HuH-7 (cell line): ENCODE measurements at regions not wholly inside any gene's neighbourhood (a gene's known extent, or its start where the extent isn't known, plus 50 kb on each side); places are given as distances from the start of the nearest gene placed in this dataset.

Experiments used
- DNase-seq: peaks from one replicate; pipeline ENCODE4 v3.0.0; 2011; ENCODE audit warnings: low spot score

DNA sequence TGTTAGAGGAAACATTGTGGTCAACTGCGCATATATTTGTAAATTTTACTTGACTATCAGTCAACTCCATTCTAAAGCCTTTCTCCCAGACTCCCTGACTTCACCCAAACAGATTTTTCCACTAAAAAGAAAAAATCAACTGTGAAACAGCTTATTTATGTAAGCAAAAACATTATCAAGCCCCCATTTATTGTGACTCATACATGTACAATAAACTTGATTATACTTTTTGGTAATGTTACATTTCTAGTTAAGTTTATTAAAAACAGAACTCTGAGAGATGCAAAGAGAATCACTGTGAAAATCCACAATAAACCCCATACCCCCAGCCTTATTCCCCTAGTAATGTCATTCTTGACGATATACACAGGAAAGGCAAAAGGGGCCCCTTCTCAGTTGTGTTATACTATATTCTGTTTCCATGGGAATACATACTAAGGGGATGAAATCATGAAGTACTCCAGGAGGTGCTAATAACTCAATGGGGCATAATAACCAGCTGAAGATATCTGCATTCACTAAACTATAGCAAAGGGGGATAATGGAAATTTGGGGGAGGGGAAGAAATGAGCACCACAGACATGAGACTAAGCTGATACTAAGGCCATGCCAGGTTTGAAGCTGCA lies 616.0 kb downstream of the ACTL7B start:
- DNase-seq, result no peak

DNA sequence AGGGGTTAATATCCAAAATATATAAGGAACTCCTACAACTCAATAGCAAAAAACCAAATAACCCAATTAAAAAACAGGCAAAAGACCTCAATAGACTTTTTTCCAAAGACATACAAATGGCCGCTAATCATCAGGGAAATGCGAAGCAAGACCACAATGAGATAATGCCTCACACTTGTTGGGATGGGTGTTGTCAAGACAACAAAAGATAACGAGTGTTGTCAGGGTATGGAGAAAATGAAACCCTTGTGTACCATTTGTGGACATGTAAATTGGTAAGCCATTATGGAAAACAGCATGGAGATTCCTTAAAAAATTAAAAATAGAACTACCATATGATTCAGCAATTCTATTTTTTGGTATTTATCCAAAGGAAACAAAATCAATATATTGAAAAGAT lies 620.2 kb downstream of the ACTL7B start:
- DNase-seq, result no peak

DNA sequence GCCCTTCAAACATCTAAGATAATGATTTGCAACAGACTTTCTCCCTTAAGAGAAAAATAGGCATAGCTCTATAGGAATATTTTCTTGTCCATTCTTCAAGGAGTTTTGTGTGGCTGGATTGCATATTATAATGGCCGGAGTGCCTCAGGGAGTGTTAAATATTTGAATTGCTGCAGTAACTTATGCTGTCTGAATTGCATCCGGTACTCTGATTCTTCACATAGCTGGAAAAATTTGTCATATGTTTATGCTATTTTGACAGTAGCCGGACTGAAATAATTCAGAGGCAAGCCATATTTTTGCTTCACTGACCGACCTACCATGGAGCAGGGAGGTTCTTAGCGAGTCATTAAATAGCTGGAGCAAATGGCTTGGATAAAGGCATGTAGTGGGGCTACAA lies 621.0 kb downstream of the ACTL7B start:
- no peak for DNase-seq

DNA sequence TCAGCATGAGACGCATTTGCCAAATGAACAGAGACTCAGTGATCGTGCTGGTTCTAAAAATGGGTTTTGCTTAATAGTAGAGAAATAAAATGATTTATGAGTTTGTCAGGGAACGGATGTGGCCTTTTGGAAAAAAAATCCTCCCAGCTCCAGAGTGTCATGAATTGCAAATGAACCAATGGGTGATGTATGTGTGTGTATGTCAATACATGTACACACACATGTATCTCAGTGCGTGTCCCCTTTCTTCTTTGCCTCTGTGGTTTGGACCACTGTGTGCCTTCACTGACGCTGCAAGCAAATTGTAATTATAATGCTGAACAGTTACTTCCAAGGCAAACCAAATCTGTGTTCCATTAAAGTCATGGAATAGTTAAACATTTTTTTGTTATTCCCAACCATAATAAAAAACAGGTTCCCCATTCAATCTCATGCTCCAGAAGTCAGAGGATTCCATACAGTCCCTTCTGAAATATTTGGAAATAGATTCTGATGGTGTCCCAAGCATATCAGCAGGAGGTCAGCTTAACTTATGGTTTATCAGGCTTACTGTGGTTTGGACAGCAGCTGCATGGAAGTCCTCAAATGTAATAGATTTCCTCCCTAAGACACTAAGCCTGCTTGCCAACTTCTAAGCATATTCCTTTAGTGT lies 630.5 kb downstream of the ACTL7B start:
- no peak for DNase-seq

DNA sequence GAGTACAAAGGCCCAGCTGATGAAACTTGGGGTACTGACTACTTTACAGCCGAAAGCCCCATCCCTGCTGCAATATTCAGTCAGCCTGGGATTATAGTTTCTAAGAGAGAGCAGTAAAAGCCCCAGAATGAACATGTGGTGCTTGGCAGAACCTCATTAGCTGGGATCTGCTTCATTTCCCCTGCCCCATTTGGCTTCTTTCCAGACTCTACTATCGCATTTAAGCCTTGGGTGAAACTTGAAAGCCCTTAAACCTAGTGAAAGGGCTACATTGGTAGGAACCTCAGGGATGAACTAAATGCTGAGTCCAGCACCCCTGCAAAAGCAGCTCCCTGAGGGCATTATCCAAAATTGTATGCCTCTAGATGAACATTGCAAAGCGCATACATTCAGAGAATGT lies 631.1 kb downstream of the ACTL7B start:
- no peak for DNase-seq

DNA sequence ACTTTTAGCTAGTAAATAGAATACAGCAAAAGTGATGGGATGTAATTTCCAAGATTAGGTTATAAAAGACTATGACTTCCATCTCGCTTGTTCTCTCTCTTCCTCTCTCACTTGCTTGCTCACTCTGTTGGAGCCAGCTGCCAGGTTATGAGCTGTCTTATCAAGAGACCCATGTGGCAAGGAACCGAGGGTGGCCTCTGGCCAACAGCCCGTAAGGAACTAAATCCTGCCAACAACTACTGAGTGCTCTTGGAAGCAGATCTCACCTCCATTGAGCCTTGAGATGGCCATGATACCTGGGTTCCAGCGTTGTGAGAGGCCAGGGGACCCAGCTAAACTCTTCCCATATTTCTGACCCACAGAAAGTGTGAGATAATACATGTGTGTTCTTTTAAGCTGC lies 636.1 kb downstream of the ACTL7B start:
- no peak for DNase-seq

DNA sequence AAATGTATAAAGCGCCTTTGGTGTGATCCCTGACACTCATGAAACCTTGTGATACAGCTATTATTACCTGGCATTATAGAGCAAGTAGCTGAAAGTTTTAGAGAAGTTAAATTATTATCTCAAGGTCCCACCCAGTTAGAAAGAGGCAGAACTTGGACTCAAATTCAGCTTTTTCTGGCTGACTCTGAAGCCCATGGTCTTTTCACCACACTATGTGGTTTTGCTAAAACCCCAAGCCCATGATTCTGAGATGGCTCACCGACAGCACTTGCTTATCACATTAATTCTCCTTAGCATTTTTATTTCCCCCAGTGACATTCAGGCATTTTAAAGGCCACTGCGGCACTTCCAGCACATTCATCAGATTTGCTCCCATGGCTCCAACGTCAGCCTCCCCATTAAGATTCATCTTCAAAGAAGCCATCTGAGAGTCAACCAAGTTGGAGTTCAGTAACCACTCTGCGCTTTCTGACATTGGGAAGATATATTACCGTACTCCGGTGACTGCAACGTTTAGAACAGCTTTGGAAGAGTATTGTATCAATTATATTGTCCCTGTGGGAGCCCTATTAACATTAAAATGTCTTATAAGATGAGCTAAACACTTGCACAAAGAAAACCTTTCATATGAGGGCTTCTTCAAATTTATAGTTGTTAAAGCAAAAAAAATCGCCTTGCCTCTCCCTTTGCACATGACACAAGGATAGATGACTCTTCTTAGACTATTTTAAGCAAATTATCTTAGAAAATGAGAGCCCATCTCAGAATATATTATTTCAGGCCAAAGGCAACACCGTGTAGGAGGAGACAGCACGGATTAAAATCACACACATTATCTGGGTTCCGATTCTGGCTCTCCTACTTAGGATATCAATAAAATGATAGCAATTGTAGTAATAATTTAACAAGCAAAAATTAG lies 638.1 kb downstream of the ACTL7B start:
- DNase-seq, result no peak

DNA sequence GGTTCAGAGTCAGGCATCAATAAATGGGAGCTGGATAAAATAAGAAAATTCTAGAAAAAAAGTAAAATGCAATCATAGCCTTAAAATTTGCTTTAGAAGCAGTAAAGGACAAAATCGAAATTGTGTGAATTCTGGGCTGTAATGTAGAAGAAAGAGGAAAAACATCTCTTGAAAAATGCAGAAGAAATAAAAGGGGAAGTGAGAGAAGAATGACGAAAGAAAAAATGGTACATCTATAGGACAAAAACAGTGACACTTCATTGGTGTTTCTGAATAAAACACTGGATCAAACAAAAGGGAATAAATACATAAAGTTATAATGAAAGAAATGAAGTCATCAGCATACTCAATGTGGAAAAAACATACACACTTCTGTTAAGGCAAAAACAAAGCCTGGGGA lies 642.3 kb downstream of the ACTL7B start:
- no peak for DNase-seq

DNA sequence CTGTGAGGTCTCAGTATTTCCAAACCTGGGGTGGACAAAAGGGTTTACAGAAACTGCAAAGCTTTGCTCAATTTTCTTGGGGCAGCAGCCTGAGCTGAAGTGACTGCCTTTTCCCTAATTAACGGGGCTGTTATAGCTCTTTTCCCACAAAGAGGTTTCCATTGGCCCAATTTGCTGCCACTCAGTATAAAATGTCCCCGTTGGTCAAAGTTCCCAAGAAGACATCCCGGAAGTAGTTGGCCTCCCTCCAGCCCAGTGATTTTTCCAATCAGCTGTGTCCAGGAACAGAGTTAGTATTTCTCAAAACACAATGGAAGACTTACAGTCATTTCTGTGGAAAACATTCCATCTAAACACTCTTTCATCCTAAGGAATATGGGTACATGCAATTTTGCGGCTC lies 643.6 kb downstream of the ACTL7B start:
- DNase-seq, result no peak

DNA sequence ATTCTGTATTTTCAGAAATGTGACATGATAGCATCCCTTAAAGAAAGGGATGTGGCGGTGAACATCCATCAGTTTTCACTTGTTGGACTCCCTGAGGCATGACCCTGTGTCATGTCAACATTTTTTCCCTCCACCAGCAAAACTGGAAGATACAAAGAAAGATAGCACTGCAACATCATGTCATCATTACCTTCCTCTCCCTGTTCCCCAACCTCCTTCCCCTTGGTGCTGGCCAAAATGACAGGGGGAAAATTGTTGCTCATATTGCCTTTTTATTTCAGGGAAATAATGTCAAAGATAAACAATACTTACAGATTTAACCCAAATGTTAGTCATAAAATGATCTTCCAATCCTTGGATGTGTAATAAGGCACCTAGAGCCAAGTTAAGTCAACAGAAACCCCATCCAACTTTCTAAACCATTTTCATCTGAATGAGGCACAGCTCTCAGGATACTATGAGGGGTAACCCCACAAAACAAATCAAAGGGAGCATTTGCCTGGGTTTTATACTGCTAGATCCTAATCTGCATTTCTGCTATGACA lies 644.3 kb downstream of the ACTL7B start:
- DNase-seq, result no peak

DNA sequence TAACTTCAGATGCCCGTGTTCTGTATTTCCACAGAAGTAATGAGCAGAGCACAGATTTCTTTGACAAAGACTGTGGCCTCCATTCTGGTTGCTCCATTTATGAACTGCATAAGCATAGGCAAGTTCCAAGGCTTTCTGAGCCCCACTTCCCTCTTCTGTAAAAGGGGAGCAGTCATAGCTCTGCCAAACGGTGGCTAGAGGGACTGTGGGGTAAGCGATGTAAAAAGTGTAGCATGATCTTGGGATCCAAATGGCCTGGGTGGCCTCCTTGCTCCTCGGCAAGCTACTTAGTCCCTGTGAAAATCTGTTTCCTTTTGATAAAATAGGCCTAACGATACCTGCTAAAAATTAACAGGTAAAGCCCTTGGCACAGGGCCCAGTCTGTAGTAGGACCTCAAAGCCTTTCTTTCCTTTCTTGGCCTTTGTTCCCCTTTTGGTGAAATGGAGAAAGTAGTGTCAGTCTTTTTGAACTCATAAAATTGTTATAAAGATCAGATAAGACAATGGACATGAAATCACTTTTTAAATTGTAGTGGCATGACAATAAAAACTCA lies 646.6 kb downstream of the ACTL7B start:
- no peak for DNase-seq

DNA sequence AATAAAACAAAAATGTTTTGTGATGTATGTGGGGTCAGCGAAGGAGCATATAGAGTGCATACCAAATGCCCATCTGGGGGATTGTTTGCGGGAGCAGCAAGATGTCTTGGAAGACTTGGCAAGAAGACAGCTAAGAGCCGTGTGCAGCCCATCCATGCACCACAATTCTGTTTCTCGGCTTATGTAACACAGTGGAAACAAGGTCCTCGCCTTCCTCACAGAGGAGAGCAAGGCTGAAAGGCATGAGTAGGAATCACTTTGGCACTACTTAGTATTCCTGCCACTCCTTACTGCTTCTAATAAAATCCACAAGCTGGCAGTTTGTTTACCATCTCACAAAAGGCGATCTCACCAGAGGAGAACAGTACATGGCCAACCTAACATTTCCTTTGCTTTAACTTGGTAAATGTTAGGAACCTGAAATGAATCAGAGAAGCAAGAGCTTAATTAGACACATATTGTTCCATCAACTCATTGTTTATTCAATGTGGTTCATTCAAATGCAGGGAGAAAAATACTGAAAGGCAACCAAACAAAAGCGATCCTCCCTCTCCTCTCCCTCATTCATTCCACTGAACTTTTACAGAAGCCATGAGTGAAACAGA lies 648.1 kb downstream of the ACTL7B start:
- DNase-seq, result no peak

DNA sequence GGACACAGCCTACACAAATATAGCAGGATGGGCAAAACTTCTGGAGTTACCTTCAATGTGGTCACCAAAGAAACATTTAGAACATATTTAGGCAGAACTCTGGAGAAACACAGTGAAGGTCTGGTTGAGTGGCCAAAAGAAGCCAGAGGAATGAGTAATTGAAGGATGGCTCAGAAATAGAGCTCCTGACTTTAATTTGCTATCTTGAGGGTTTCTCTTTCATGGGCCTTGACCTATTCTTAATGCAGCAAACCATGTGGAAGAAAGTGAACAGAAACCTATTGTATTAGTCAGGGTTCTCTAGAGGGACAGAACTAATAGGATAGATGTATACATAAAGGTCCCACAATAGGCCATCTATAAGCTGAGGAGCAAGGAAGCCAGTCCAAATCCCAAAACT lies 650.5 kb downstream of the ACTL7B start:
- DNase-seq, result no peak

DNA sequence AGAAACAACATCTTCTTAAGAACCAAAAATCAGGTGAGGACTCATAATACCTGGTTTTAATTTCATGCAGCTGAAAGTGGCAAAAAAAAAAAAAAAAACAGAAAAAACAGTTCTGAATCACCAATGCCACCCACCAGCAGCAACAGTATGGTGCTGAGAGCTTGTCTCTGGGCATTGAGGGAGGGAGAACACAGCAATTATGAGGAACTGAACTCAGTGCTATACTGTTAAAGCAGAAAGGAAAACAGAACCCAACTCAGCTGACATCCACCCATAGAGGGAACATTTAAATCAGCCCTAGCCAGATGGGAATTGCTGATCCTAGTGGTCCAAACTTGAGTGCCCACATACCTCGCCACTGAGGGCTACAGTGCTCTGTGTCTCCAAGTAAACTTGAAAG lies 657.9 kb downstream of the ACTL7B start:
- DNase-seq, result no peak

DNA sequence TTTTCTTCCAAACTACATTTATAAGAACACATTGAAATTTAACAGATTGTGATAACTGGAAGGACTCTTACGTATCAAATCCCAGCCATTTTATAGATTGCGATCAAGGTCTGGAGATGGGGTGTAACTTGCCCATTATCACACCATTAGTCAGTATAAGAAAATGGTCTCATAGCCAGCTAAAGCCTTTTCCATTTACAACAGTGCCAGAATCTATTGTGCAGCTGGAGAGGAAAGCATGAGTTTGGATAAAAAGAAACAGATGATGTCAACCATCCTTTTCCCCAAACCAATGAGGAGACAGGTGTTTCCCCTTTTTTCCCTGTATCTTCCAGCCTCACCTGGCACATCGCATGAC lies 658.8 kb downstream of the ACTL7B start:
- no peak for DNase-seq

DNA sequence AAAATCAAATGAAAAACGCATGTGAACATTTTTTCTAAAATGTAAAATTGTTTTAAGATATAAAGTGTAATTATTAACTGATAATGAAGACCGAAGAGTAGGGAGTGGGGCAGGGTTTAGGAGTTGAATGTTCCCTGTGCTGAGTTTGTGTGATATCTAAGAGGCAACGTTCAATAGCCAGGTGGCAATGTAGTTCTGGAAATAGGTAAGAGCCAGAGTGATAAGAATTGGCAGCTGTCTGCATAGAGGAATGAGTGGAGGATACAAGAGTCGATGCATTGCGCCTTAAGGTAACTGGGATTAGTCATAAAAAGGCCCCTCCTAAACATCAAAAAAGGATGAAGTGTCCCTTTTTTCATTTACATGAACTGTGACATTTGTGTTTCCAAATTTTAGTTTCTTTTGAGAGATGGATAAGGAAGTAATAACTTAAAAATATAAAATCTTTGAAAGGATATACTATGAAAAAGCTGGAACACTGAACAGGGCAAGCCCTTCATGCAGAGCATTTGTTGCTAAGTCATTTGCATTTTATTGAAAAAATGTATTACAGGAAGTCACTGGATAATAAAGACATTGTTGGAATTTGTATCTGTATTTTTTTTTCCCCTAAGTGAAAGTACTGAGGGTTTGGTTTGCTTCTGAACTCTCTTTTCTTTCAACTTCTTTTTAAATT lies 659.3 kb downstream of the ACTL7B start:
- DNase-seq, result no peak

DNA sequence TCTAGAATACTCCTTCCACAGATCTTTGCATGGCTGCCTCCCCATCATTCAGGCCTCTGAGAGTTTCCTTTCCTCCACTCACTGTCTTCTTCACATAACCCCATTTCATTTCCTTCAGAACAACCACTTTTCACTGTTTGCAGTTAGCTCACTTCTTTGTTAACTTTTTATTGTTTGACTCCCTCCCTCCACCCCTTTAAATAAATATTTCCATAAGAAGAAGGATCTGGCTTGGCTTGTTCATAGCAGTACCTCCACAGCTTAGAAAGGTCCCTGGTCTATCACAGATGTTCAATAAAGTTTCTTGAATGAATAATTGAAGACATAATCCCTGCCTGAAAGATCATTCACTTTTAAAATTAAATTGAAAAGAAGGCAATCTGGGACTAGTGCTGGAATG lies 661.6 kb downstream of the ACTL7B start:
- no peak for DNase-seq

DNA sequence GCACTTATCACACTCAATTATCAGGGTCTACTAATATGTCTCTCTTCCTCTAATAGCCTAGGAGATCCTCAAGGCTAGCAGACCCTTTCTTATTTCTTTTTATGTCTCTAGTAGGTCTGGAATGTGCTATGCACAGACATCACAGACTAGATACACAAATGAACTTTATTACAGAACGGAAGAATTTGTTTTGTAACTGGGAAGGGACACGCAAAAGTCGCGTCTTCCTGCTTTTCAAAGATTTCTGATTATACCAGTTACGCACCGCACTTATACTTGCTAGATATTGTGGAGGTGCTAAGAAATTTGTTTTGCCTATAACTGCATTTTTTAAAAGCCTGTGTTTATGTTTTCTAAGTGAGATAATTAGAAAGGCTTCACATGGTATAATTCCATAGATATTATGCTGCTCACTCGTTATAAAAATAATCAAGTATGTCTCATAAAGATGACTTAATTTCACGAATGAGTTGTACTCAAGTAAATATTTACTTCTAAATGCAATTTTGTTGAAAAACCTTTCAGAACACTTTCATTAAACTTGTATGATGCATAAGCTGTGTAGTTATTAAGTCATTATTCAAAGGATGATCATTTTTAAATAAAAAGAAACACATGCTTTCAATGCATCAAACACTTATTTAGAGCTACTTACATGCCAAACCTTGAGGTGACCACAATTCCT lies 662.6 kb downstream of the ACTL7B start:
- no peak for DNase-seq

DNA sequence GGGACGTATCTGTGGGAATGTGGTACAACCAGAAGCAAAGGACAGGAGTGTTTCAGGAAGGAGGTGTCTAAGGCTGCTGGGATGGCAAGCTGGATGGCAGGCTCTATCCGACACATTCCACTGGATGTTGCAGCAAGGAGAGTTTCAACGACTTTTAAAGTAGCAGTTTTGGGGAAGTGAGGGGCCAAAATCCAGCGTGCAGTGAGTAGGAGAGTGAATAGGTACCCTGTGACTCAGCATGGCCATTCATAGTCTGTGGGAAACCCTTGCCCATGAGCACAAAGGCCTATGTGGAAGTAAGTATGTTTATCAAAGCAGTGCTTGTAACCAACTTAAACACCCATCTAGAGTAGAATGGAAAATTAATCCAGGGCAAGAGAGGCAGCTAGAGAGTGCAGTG lies 664.7 kb downstream of the ACTL7B start:
- DNase-seq, result no peak

DNA sequence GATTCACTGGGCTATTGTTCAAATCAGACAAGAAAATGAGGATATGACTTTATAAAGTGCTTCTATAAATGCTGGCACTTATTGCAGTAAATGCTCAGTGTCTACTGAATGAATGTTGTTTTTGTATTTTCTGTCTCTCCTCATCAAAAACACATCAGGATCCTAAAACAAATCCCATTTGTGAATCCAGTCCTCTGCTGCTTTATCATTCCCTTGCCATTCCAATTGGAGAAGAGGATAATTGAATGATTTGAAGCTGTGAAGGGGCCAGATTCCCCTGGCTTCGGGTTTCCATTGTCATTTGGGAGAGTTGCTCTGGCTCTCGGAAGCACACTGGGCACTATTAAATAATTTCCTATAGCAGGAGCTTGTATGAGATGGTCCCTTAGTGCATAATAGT lies 666.8 kb downstream of the ACTL7B start:
- DNase-seq, result no peak

DNA sequence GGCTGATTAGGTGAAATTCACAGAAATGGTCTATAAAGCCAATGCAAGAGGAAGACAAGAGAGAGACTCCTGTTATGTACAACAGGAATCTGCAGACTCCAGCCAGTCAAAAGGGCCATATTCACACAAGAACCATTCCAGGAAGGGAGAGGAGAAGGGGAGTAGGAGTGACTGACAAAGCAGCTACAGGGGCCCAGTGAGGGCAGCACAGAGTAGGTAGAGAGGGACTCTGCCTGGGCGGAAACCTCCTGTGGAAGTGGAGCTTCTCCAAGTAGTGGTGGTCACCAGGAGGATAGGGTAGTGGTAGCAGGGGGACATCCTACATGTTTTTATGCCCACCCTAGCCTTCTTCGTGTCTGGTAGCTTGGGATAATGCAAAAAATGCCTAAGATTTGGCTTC lies 667.3 kb downstream of the ACTL7B start:
- no peak for DNase-seq
